Vagina (tissue), 2 donors: ENCODE measurements at regions not wholly inside any gene's neighbourhood (a gene's known extent, or its start where the extent isn't known, plus 50 kb on each side); places are given as distances from the start of the nearest gene placed in this dataset.

ENCODE experiments used
- CTCF ChIP-seq, 3 experiments: fragments of 450-650 bp in 2 of 3; fragments of 200-600 bp in 1 of 3; sonication (generic) in 1 of 3; IDR thresholded peaks; one replicate each; pipeline ENCODE4 v1.5.1; 2017 to 2019; ENCODE audit warnings: antibody characterized with exemption in 3 of 3, mild to moderate bottlenecking in 2 of 3, moderate library complexity in 2 of 3
- POLR2A ChIP-seq, 2 donors: fragments of 450-650 bp; IDR thresholded peaks; one replicate each; pipeline ENCODE4 v1.6.1; 2017; ENCODE audit warnings: antibody characterized with exemption in 2 of 2, mild to moderate bottlenecking in 2 of 2, moderate library complexity in 2 of 2
- POLR2AphosphoS5 ChIP-seq, 2 donors: sonication (generic); formaldehyde crosslinking; IDR thresholded peaks; one replicate each; pipeline ENCODE4 v1.9.0; 2017; ENCODE audit warnings: antibody characterized with exemption in 2 of 2, mild to moderate bottlenecking in 2 of 2, low read depth in 1 of 2; ENCODE audit not compliant: insufficient read depth in 1 of 2

GRCh38 chr4:157689476-157689875 is 468.9 kb downstream of the GRIA2 start:
- TF ChIP-seq CTCF (IDR thresholded peaks at IDR 0.05) (no peak), POLR2A (IDR thresholded peaks at IDR 0.05) (no peak), POLR2AphosphoS5 (IDR thresholded peaks at IDR 0.05; ENCODE audit: insufficient read depth in 1 of 2, low read depth in 1 of 2) (no peak)
